HG03175 (cell line): ENCODE measurements at regions not wholly inside any gene's neighbourhood (a gene's known extent, or its start where the extent isn't known, plus 50 kb on each side); places are given as distances from the start of the nearest gene placed in this dataset.
A peak's percentile ranks its signal among the peaks of the same experiment; 100 is the strongest.
"Not testable (repeated sequence)": the region's sequence is repeated elsewhere in the genome, so short reads cannot be mapped to it uniquely, and the experiment has no call there.

ENCODE experiments used
- ATAC-seq: cut with Tn5 transposase; IDR thresholded peaks from one replicate; pipeline ENCODE4 v1.9.1; 2021; ENCODE audit warnings: mild to moderate bottlenecking, moderate library complexity; ENCODE audit not compliant: unreplicated experiment

- no peak for ATAC-seq
Observed at GRCh38 chr20:29762620-29763019, 1494.8 kb upstream of the DEFB115 start.

DNA sequence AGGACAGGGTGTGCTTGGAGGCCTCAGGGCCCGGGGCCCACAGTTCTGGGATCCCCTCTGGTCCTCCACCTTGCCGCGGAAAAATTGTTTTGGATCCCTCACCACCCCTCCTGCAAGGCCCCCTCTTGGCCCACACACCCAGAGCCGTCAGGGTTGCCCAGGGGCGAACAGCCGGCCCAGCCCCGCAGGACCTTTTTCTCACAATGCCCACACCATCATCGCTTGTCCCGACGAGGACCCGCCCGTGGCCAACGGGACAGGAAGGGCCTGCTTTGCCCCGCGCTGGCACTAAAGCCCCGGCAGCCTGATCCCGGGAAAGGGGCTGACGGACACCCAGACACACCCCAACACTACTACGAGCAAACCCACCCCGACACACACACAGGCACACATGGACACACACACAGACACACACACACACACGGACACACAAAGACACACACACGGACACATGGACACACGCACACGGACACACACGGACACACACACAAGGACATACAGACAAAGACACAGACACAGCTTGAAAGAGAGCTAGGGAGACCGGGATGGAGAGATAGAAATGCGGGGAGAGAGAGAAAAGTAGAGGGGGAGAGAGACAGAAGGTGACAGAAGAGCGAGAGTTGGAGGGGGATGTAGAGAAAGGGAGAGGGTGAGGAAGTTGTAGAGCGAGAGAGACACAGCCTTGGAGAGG, 1493.5 kb upstream of the DEFB115 start:
- ATAC-seq = no peak

- not testable (repeated sequence) for ATAC-seq
Observed at GRCh38 chr20:29764922-29765610, 1492.4 kb upstream of the DEFB115 start.

- ATAC-seq = not testable (repeated sequence)
Observed at GRCh38 chr20:29778033-29778432, 1479.4 kb upstream of the DEFB115 start.

GRCh38 chr20:29781217-29781616, 1476.2 kb upstream of the DEFB115 start:
- ATAC-seq = not testable (repeated sequence)

GRCh38 chr20:29781891-29782290, 1475.6 kb upstream of the DEFB115 start:
- ATAC-seq = not testable (repeated sequence)

DNA sequence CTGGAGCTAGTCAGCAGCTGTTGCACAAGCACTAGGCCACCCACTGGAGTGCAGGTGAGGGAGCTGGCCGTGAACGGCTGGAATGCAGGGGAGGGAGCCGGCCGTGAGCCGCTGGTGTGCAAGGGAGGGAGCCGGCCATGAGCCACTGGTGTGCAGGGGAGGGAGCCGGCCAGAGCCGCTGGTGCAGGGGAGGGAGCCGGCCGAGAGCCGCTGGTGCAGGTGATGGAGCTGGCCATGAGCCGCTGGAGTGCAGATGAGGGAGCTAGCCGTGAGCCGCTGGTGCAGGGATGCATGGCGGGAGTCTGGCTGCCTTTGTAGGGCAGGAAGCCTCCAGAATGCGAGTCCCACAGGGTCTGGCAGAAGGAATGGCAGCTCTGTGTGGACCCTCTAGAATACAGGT, 1470.0 kb upstream of the DEFB115 start:
- not testable (repeated sequence) for ATAC-seq

- ATAC-seq = no peak
Observed at GRCh38 chr20:29790510-29790909, 1467.0 kb upstream of the DEFB115 start.

DNA sequence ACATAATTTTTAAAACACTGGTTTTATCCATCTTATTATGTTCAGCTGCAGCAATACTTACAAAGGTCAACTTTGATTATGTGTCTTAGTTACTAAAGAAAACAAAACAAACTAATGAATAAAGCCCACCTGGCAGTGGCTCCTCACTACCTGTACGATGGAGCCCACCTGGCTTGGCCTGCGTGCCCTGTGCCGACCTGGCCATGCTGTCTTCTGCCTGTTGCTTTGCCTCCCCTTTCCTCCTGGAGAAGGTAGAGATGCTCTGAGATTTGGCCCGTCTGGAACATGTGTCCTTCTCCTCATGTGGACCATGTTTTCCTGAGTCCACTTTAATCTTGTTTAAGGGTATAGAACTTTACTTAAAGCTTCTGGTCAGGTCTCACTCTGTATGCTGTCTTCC, 1426.0 kb upstream of the DEFB115 start:
- ATAC-seq = not testable (repeated sequence)

- ATAC-seq = not testable (repeated sequence)
Observed at GRCh38 chr20:29868014-29868413, 1389.5 kb upstream of the DEFB115 start.

- not testable (repeated sequence) for ATAC-seq
Observed at GRCh38 chr20:29868688-29869087, 1388.8 kb upstream of the DEFB115 start.

DNA sequence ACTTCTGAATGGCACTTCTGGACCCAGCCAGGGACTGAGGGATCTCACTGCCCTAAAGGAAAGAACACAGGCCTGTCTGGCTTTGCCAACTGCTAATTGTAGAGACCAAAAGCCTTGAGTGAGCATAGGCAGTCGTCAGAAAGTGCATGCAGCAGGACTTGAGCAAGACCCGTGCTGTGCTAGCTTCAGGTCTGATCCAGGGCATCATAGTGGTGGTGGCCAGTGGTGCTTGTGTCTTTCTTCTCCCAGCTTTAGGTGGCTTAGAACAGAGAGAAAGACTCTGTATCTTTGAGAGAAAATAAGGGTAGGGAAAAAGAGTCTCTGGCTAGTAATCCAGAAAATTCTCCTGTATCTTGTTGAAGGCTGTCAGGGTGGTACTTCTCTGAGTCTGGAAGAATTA, 1385.6 kb upstream of the DEFB115 start:
- not testable (repeated sequence) for ATAC-seq

DNA sequence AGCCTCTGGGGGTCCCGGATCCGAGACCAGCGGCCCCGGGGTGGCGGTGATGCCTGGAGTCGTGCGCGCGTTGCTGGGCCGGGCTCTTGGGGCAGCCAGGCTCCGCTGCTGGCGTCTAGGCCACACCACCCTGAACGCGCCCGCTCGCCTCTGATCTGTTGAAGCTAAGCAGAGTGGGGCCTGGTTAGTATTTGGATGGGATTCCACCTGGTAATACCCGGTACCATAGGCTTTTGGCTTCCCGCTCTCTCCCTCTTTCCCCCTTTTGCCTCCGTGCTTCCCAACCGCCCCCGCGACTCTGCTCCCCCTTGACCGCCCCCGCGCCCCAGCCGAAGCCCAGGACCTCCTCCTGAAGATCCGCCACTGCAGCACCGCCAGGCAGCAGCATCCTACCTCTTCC, 1383.5 kb upstream of the DEFB115 start:
- no peak for ATAC-seq

DNA sequence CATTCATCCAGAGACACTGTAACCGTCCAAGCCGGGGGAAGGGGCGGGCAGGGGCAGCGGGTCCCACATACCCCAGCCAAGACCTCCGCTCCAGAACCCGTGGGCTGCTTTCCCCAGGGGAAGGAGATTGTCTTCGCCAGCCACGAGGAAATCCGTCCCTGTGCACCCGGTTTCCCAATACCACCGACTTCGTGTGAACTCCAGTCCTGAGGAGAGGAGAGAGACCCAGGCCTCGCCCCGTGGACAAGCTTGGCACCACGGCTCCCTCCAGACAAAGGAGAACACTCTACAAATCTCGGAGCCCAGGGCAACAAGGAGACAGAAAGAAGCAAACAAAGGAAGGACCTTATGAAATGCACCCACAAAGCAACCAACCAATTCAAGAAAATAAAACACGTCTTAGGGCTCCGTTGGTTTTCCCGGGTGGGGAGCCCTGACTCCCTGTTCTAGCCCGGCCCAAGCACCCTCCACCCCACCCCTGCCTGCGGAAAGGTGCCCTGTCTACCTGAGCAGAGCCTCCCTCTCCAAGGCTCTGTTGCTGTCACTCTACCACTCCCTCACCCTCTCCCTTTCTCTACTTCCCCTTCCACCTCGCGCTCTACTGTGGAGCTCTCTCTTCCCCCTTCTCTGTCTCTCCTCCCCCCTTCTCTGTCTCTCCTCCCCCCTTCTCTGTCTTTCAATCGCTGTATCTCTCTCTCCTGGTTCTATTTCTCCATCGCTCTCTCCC, 1382.8 kb upstream of the DEFB115 start:
- ATAC-seq = no peak

DNA sequence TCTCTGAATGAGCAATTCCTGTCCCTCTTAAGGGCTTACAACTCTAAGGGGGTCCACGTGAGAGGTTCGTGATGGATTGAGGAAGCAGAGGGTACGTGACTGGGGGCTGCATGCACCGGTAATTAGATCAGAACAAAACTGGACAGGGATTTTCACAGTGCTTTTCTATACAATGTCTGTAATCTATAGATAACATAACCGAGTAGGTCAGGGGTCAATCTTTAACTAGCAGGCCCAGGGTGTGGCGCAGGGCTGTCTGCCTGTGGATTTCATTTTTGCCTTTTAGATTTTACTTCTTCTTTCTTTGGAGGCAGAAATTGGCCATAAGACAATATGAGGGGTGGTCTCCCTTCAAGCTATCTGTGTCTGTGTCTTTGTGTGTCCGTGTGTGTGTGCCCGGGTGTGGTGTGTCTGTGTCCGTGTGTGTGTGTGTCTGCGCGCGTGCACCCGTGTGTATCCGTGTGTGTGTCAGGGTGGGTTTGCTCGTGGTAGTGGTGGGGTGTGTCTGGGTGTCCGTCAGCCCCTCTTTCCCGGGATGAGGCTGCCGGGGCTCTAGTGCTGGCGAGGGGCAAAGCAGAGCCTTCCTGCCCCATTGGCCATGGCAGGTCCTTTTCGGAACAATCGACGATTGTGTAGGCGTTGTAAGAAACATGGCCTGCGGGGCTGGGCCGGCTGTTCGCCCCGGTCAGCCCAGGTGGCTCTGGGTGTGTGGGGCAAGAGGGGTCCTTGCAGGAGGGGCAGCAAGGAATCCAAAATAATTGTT, 1382.0 kb upstream of the DEFB115 start:
- ATAC-seq = not testable (repeated sequence)

GRCh38 chr20:29876084-29876910, 1381.2 kb upstream of the DEFB115 start:
- not testable (repeated sequence) for ATAC-seq

GRCh38 chr20:29876911-29877285, 1380.6 kb upstream of the DEFB115 start:
- no peak for ATAC-seq

DNA sequence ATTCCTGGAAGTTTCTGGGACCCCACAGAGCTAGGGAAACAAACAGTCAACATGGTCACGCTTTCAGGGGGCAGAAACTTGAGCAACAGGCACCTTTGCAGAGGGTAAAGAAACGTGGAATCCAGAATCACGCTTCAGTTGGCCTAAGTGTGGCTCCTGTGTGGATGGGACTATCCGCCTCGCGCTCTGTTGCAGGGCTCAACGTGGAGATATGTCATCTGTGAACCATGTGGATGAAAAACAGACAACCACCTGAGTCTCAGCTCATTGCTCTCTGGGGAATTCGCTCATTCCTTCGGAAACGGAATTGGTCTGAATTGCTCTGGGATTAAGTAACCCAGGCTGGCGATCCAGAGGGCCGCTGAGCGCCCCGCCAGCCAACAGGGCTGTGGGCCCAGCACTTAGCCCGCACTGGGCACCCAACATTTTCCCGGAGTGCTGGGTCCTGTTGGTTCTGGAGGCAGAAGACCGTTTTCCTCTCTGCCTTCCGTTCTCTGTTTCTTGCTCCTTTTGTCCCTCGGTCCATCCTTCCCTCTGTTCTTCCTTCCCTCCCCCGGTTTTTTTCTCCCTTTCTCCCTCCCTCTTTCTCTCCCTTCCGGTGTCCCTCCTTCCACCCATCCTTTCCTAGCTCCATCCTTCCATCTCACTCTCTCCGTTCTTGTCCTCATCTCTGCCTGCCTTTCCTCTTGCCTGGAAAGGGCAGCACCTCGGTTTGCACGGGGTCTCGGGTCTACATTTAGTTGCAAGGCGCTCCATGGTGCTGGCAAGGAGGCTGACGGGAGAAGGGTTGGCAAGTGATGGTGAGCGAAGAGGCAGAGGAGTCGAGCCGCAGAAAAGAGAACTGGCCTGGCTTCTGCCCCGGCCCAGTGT, 1379.8 kb upstream of the DEFB115 start:
- ATAC-seq = not testable (repeated sequence)

- peak; percentile 48 for ATAC-seq
Observed at GRCh38 chr20:29878281-29878741, 1379.2 kb upstream of the DEFB115 start.
